GM12878 (cell line): ENCODE measurements at regions not wholly inside any gene's neighbourhood (a gene's known extent, or its start where the extent isn't known, plus 50 kb on each side); places are given as distances from the start of the nearest gene placed in this dataset.

Source experiments
- ATAC-seq: fragments of 200-7000 bp; cut with Tn5 transposase; 3 replicates; pipeline ENCODE4 v1.9.1; 2020; ENCODE audit warnings: mild to moderate bottlenecking, moderate library complexity
- BruUV-seq: library from RNA; stranded (reverse); fragments of 400-500 nt; replicated peaks from 2 replicates; lab custom pipeline; 2021; lab: Mats Ljungman, UMichigan
- CTCF ChIA-PET: fragments of 300-600 bp; sonication (Branson Sonifier 250); formaldehyde crosslinking; extraction: SDS; loops from one replicate; lab custom pipeline; 2021; ENCODE audit warnings: inconsistent platforms; lab: Yijun Ruan, JAX
- POLR2A ChIA-PET: fragments of 350-600 bp; formaldehyde crosslinking; extraction: SDS; loops from one replicate; lab custom pipeline; 2021; ENCODE audit warnings: inconsistent platforms; lab: Charles Lee
- RAD21 ChIA-PET: fragments of 300-600 bp; sonication (Branson Sonifier 250); formaldehyde crosslinking; loops from one replicate; lab custom pipeline; 2023; ENCODE audit warnings: antibody characterized with exemption; ENCODE audit not compliant: unreplicated experiment; lab: Charles Lee
- SMC1A ChIA-PET: fragments of 300-600 bp; sonication (Branson Sonifier 250); formaldehyde crosslinking; loops from one replicate; lab custom pipeline; 2023; ENCODE audit not compliant: unreplicated experiment, uncharacterized antibody; lab: Charles Lee
- DNase-seq: peaks from one replicate; pipeline ENCODE4 v3.0.0-alpha.2; 2011; ENCODE audit warnings: low read depth, low spot score
- FAIRE-seq: peaks from 3 replicates; lab custom pipeline; 2011; peaks lifted over from hg19 to GRCh38; lab: Jason Lieb, UNC
- H2AFZ ChIP-seq: 2 replicates; pipeline ENCODE4 v1.6.0; 2011; ENCODE audit warnings: low read depth, low read length, control low read depth; ENCODE audit not compliant: control insufficient read depth
- H3K27ac ChIP-seq: 2 replicates; pipeline ENCODE4 v1.5.1; 2011; ENCODE audit warnings: control low read depth; ENCODE audit not compliant: control insufficient read depth, insufficient read depth
- H3K27me3 ChIP-seq, 2 experiments: replicated peaks in 1 of 2; 2 replicates each; pipeline versions ENCODE4 v1.6.0 to v1.6.1; 2011; ENCODE audit warnings: low read length in 1 of 2; ENCODE audit not compliant: control insufficient read depth in 2 of 2, insufficient read depth in 2 of 2
- H3K36me3 ChIP-seq, 2 experiments: 2 replicates each; pipeline ENCODE4 v1.5.1; 2011; ENCODE audit warnings: low read length in 1 of 2; ENCODE audit not compliant: control insufficient read depth in 2 of 2, insufficient read depth in 2 of 2
- H3K4me1 ChIP-seq: 2 replicates; pipeline ENCODE4 v1.6.1; 2011; ENCODE audit warnings: mild to moderate bottlenecking, low read length, moderate library complexity, mixed read lengths; ENCODE audit not compliant: control insufficient read depth, insufficient read depth
- H3K4me2 ChIP-seq: 2 replicates; pipeline ENCODE4 v1.6.0; 2011; ENCODE audit warnings: control low read depth; ENCODE audit not compliant: control insufficient read depth, insufficient read depth
- H3K4me3 ChIP-seq: fragments of 200-600 bp; sonication (generic); 2 replicates; pipeline ENCODE4 v1.5.1; 2016
- H3K79me2 ChIP-seq: 2 replicates; pipeline ENCODE4 v1.6.0; 2011; ENCODE audit warnings: low read length; ENCODE audit not compliant: control insufficient read depth, insufficient read depth
- H3K9ac ChIP-seq: 2 replicates; pipeline ENCODE4 v1.8.0; 2011; ENCODE audit warnings: low read length, control low read depth, mixed read lengths; ENCODE audit not compliant: control insufficient read depth, insufficient read depth
- H3K9me3 ChIP-seq: replicated peaks from 3 replicates; pipeline ENCODE4 v1.5.1; 2011; ENCODE audit warnings: mild to moderate bottlenecking, low read length; ENCODE audit not compliant: control insufficient read depth, insufficient read depth
- H4K20me1 ChIP-seq: 2 replicates; pipeline ENCODE4 v1.6.0; 2011; ENCODE audit not compliant: control insufficient read depth, insufficient read depth
- CBX3 ChIP-seq: fragments of 200-600 bp; sonication (generic); IDR thresholded peaks from 2 replicates; pipeline ENCODE4 v1.6.1; 2016; ENCODE audit warnings: low read depth, borderline replicate concordance
- CBX5 ChIP-seq: sonication (generic); IDR thresholded peaks from 2 replicates; pipeline ENCODE4 v1.6.1; 2016; ENCODE audit warnings: low read depth, moderate library complexity, mild to moderate bottlenecking, inconsistent platforms
- CHD1 ChIP-seq: IDR thresholded peaks from 2 replicates; pipeline ENCODE4 v1.6.1; 2012; ENCODE audit warnings: low read depth, low read length, improper control_type of control experiment
- CHD4 ChIP-seq: fragments of 200-600 bp; sonication (generic); IDR thresholded peaks from 2 replicates; pipeline ENCODE4 v1.6.1; 2016; ENCODE audit warnings: mild to moderate bottlenecking
- FOXM1 ChIP-seq: IDR thresholded peaks from 2 replicates; pipeline ENCODE4 v1.6.1; 2012; ENCODE audit warnings: low read depth, mild to moderate bottlenecking, inconsistent platforms, low read length, moderate library complexity
- MTA3 ChIP-seq: IDR thresholded peaks from 2 replicates; pipeline ENCODE4 v1.6.1; 2012; ENCODE audit warnings: low read length, inconsistent platforms, borderline replicate concordance
- RB1 ChIP-seq: fragments of 450-650 bp; formaldehyde crosslinking; IDR thresholded peaks from 2 replicates; pipeline ENCODE4 v1.6.1; 2017; ENCODE audit warnings: mild to moderate bottlenecking, borderline replicate concordance
- RCOR1 ChIP-seq: conservative IDR thresholded peaks from 2 replicates; pipeline ENCODE4 v1.6.1; 2012; ENCODE audit warnings: low read depth, low read length, improper control_type of control experiment
- SMARCA5 ChIP-seq: fragments of 450-650 bp; IDR thresholded peaks from 2 replicates; pipeline ENCODE4 v1.6.1; 2017; ENCODE audit warnings: mild to moderate bottlenecking
- SMC3 ChIP-seq: IDR thresholded peaks from 2 replicates; pipeline ENCODE4 v1.6.1; 2011; ENCODE audit warnings: low read length, improper control_type of control experiment, borderline replicate concordance
- TCF12 ChIP-seq: IDR thresholded peaks from 2 replicates; pipeline ENCODE4 v1.6.1; 2011; ENCODE audit warnings: low read depth, mild to moderate bottlenecking, low read length
- ZBED1 ChIP-seq: IDR thresholded peaks from 2 replicates; pipeline ENCODE4 v1.6.1; 2016; ENCODE audit warnings: borderline replicate concordance
- WGBS: methylation state at CpG from one replicate; pipeline ENCODE4 v1.1.6; 2016; ENCODE audit warnings: low lambda C conversion rate; ENCODE audit not compliant: insufficient replicate concordance, insufficient coverage; ENCODE audit errors: missing lambda C conversion rate; 5-methylcytosine and 5-hydroxymethylcytosine counted together
- in situ Hi-C: fragments of 300-500 bp; cut with MboI; formaldehyde crosslinking; loops from 9 replicates; pipeline ENCODE4 v1.14.3; 2018; ENCODE audit warnings: mixed read lengths
- intact Hi-C: fragments of 100-400 bp; cut with micrococcal nuclease; formaldehyde crosslinking; loops from one replicate; pipeline ENCODE4 v1.14.2; 2022; ENCODE audit not compliant: unreplicated experiment
- TF ChIP-seq, protein P1 (sequence below): fragments of 450-650 bp; IDR thresholded peaks from 2 replicates; pipeline ENCODE4 v1.6.1; 2018; ENCODE audit warnings: mild to moderate bottlenecking, low read depth, moderate library complexity; ENCODE audit not compliant: partially characterized antibody
- TF ChIP-seq, protein P2 (sequence below): fragments of 450-650 bp; conservative IDR thresholded peaks from 2 replicates; pipeline ENCODE4 v1.6.1; 2017; ENCODE audit warnings: mild to moderate bottlenecking, moderate library complexity
- TF ChIP-seq, protein P3 (sequence below): fragments of 450-650 bp; IDR thresholded peaks from 2 replicates; pipeline ENCODE4 v1.6.1; 2018; ENCODE audit warnings: borderline replicate concordance, mild to moderate bottlenecking; ENCODE audit not compliant: partially characterized antibody

DNA sequence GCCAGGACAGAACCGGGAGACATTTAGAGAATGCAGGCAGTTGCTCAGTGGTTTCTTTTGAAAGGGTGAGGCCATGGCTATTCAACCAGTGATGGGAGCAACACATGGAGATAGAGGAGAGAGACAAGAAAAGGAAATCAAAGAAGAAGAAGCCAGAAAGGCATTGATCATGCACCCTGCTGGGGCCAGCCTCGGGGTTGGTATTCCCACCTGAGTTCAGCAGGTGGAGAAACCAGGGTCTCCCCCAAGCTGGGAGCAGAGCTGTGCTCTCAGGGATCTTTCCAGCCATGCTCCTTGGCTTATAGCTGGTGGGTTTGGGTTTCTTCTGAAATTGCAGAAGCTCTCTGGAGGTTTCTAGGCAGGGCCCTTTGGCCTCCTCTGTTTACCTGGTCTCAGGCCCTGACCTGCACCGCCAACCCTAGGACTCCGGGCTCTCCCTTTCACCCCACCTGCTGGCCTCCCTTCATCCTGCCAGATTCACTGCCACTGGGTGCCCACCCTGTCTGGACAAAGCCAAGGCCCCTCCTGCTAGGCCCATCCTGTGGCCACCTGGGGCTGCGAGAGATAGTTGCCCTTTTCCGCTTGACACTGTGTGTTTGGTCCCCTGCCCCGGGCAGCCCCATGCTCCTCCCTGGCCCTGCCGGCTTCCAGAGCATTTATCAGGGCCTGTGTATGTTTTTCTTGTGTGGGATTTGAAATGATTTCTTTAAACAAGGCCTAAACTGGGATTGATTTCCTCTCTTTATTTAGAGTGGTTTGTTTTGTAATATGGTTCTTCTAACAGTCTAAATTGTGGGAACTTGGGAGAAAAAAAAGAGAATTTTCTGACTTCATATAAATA is 126.7 kb downstream of the DDX1 start (continued):
- TF ChIP-seq, protein P1, sequence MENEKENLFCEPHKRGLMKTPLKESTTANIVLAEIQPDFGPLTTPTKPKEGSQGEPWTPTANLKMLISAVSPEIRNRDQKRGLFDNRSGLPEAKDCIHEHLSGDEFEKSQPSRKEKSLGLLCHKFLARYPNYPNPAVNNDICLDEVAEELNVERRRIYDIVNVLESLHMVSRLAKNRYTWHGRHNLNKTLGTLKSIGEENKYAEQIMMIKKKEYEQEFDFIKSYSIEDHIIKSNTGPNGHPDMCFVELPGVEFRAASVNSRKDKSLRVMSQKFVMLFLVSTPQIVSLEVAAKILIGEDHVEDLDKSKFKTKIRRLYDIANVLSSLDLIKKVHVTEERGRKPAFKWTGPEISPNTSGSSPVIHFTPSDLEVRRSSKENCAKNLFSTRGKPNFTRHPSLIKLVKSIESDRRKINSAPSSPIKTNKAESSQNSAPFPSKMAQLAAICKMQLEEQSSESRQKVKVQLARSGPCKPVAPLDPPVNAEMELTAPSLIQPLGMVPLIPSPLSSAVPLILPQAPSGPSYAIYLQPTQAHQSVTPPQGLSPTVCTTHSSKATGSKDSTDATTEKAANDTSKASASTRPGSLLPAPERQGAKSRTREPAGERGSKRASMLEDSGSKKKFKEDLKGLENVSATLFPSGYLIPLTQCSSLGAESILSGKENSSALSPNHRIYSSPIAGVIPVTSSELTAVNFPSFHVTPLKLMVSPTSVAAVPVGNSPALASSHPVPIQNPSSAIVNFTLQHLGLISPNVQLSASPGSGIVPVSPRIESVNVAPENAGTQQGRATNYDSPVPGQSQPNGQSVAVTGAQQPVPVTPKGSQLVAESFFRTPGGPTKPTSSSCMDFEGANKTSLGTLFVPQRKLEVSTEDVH = no peak
- TF ChIP-seq SMARCA5 = no peak
- no peak for TF ChIP-seq ZBED1

DNA sequence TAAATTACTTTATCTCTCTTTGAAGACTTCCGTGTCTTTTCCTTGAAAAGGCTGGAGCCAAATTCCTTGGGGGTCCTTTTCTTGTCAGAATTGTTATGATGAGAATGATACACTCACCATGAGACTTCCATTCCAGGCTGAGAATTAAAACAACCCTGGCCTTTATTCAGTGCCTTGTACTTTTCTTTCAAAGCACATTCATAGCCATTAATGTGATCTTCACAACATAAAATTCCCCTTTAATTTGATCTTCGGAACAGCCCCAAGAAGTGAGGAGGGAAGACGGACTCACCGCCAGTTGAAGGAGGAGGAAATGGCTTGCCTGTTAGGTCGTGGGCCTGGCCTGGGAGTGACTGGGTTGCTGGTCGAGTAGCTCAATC is 127.3 kb downstream of the DDX1 start:
- Histone ChIP-seq H3K9ac (no peak overlapping the region), H3K27me3 (no peaks in the 10 kb centered on the region; a peak in 2 of 4 replicates), H3K36me3 (no peaks in the 10 kb centered on the region), H3K9me3 (no peaks in the 10 kb centered on the region; the same call in 2 of the 3 replicates), H4K20me1 (no peaks in the 10 kb centered on the region), H3K79me2 (no peaks in the 10 kb centered on the region), H3K27ac (no peak overlapping the region), H3K4me1 (no peaks in the 10 kb centered on the region), H3K4me2 (no peak overlapping the region), H3K4me3 (no peak overlapping the region), H2AFZ (no peak overlapping the region)
- no peak for DNase-seq
- ChIA-PET POLR2A (no interaction called here), CTCF (no interaction called here), SMC1A (no interaction called here), RAD21 (no interaction called here)
- WGBS = 27% methylated on average over 6 of the region's 6 CpGs
- in situ Hi-C loops (no loop called here), intact Hi-C loops (no loop called here)
- no peak for FAIRE-seq
- BruUV-seq = no TSS peak
- no peak for ATAC-seq
- no peak for TF ChIP-seq CHD1
- no peak for TF ChIP-seq RB1
- no peak for TF ChIP-seq FOXM1
- no peak for TF ChIP-seq MTA3
- TF ChIP-seq, protein P2, sequence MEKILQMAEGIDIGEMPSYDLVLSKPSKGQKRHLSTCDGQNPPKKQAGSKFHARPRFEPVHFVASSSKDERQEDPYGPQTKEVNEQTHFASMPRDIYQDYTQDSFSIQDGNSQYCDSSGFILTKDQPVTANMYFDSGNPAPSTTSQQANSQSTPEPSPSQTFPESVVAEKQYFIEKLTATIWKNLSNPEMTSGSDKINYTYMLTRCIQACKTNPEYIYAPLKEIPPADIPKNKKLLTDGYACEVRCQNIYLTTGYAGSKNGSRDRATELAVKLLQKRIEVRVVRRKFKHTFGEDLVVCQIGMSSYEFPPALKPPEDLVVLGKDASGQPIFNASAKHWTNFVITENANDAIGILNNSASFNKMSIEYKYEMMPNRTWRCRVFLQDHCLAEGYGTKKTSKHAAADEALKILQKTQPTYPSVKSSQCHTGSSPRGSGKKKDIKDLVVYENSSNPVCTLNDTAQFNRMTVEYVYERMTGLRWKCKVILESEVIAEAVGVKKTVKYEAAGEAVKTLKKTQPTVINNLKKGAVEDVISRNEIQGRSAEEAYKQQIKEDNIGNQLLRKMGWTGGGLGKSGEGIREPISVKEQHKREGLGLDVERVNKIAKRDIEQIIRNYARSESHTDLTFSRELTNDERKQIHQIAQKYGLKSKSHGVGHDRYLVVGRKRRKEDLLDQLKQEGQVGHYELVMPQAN = no peak
- no peak for TF ChIP-seq CBX5
- no peak for TF ChIP-seq SMC3
- TF ChIP-seq, protein P3, sequence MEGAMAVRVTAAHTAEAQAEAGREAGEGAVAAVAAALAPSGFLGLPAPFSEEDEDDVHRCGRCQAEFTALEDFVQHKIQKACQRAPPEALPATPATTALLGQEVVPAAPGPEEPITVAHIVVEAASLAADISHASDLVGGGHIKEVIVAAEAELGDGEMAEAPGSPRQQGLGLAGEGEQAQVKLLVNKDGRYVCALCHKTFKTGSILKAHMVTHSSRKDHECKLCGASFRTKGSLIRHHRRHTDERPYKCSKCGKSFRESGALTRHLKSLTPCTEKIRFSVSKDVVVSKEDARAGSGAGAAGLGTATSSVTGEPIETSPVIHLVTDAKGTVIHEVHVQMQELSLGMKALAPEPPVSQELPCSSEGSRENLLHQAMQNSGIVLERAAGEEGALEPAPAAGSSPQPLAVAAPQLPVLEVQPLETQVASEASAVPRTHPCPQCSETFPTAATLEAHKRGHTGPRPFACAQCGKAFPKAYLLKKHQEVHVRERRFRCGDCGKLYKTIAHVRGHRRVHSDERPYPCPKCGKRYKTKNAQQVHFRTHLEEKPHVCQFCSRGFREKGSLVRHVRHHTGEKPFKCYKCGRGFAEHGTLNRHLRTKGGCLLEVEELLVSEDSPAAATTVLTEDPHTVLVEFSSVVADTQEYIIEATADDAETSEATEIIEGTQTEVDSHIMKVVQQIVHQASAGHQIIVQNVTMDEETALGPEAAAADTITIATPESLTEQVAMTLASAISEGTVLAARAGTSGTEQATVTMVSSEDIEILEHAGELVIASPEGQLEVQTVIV = no peak
- no peak for TF ChIP-seq RCOR1
- no peak for TF ChIP-seq CHD4
- TF ChIP-seq TCF12 = no peak
- no peak for TF ChIP-seq CBX3
